ENCODE measurements at regions not wholly inside any gene's neighbourhood (a gene's known extent, or its start where the extent isn't known, plus 50 kb on each side); places are given as distances from the start of the nearest gene placed in this dataset.

- TF ChIP-seq CTCF (IDR thresholded peaks at IDR 0.05) (no peak), POLR2AphosphoS5 (IDR thresholded peaks at IDR 0.05) (no peak), EP300 (IDR thresholded peaks at IDR 0.05) (no peak), POLR2A (IDR thresholded peaks at IDR 0.05; ENCODE audit: low read depth) (no peak)
- Histone ChIP-seq H3K27me3 (no peaks in the 10 kb centered on the region), H3K36me3 (no peaks in the 10 kb centered on the region), H3K4me1 (peaks cover 0 to 6% (median 0%) of the 10 kb centered on the region in 4 donors), H3K9me3 (no peaks in the 10 kb centered on the region), H3K4me3 (no peak overlapping the region), H3K27ac (replicated peaks in 1 of 4) (no peak overlapping the region)
- no peak for DNase-seq (ENCODE audit: extremely low spot score)
- intact Hi-C loops (cut with DNase I), result no loop called here
- WGBS, result 59% methylated on average over 7 of the region's 7 CpGs
These were observed 216.0 kb upstream of the DAAM1 start for GRCh38 chr14:58972233-58973017.

GRCh38 chr14:58977366-58977765, 211.1 kb upstream of the DAAM1 start:
- 85% methylated on average over 2 of the region's 2 CpGs for WGBS
- no peak overlapping the region for H3K4me3 ChIP-seq
- H3K27ac ChIP-seq (replicated peaks in 1 of 4), result no peak overlapping the region
- no peak for DNase-seq (ENCODE audit: extremely low spot score)
- H3K9me3 ChIP-seq, result no peaks in the 10 kb centered on the region
- no peaks in the 10 kb centered on the region for H3K36me3 ChIP-seq
- no peaks in the 10 kb centered on the region for H3K27me3 ChIP-seq
- TF ChIP-seq EP300 (IDR thresholded peaks at IDR 0.05), result no peak
- no peak for TF ChIP-seq POLR2A (IDR thresholded peaks at IDR 0.05; ENCODE audit: low read depth)
- TF ChIP-seq CTCF (IDR thresholded peaks at IDR 0.05), result no peak
- TF ChIP-seq POLR2AphosphoS5 (IDR thresholded peaks at IDR 0.05), result no peak
- intact Hi-C loops (cut with DNase I), result no loop called here
- peaks cover 0 to 8% (median 7%) of the 10 kb centered on the region in 4 donors for H3K4me1 ChIP-seq

GRCh38 chr14:58978343-58978742, 210.1 kb upstream of the DAAM1 start:
- 53% methylated on average over 4 of the region's 4 CpGs for WGBS
- TF ChIP-seq POLR2AphosphoS5 (IDR thresholded peaks at IDR 0.05) (no peak), CTCF (IDR thresholded peaks at IDR 0.05) (no peak), POLR2A (IDR thresholded peaks at IDR 0.05; ENCODE audit: low read depth) (no peak), EP300 (IDR thresholded peaks at IDR 0.05) (no peak)
- intact Hi-C loops (cut with DNase I), result no loop called here
- no peaks in the 10 kb centered on the region for H3K36me3 ChIP-seq
- no peak overlapping the region for H3K27ac ChIP-seq (replicated peaks in 1 of 4)
- no peak for DNase-seq (ENCODE audit: extremely low spot score)
- H3K4me1 ChIP-seq, result peaks cover 0 to 8% (median 7%) of the 10 kb centered on the region in 4 donors
- no peaks in the 10 kb centered on the region for H3K27me3 ChIP-seq
- H3K9me3 ChIP-seq, result no peaks in the 10 kb centered on the region
- no peak overlapping the region for H3K4me3 ChIP-seq

GRCh38 chr14:58979325-58979724, 209.1 kb upstream of the DAAM1 start:
- TF ChIP-seq POLR2A (IDR thresholded peaks at IDR 0.05; ENCODE audit: low read depth), result no peak
- TF ChIP-seq EP300 (IDR thresholded peaks at IDR 0.05), result no peak
- TF ChIP-seq POLR2AphosphoS5 (IDR thresholded peaks at IDR 0.05), result no peak
- no peak for TF ChIP-seq CTCF (IDR thresholded peaks at IDR 0.05)
- WGBS, result 79% methylated on average over 6 of the region's 6 CpGs
- Histone ChIP-seq H3K36me3 (no peaks in the 10 kb centered on the region), H3K4me1 (peaks cover 0 to 8% (median 7%) of the 10 kb centered on the region in 4 donors), H3K4me3 (no peak overlapping the region), H3K27me3 (no peaks in the 10 kb centered on the region), H3K9me3 (no peaks in the 10 kb centered on the region), H3K27ac (replicated peaks in 1 of 4) (no peak overlapping the region)
- no peak for DNase-seq (ENCODE audit: extremely low spot score)
- intact Hi-C loops (cut with DNase I), result no loop called here
